ENCODE measurements at regions not wholly inside any gene's neighbourhood (a gene's known extent, or its start where the extent isn't known, plus 50 kb on each side); places are given as distances from the start of the nearest gene placed in this dataset.

DNA sequence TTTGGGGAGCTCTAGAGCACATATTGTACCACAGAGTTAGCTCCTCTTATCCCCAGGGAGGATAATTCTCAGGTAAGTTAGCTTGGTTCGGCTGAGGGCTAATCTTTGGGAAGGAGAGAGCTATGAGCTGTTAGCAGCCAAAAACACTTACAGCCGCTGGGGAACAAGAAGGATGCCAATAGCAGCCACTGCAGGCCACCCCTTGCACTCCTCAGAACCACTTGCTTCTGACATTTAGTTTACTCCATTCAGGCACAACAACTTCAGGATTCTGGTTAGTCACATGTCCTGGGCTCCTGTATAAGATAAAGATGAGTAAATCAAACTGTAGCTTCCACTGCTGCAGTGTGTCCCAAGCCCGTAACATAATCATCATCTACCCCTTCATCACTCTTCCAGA, 212.6 kb upstream of the ADGRL2 start:
- Histone ChIP-seq H3K4me1 (peaks cover 0 to 36% (median 31%) of the 10 kb centered on the region in 4 donors), H3K36me3 (no peaks in the 10 kb centered on the region), H3K27ac (replicated peaks in 1 of 4) (no peak overlapping the region), H3K4me3 (no peak overlapping the region), H3K27me3 (no peaks in the 10 kb centered on the region), H3K9me3 (no peaks in the 10 kb centered on the region)
- WGBS, result 100% methylated on average over 3 of the region's 3 CpGs
- DNase-seq (ENCODE audit: extremely low spot score), result no peak
- TF ChIP-seq EP300 (IDR thresholded peaks at IDR 0.05) (no peak), POLR2A (IDR thresholded peaks at IDR 0.05; ENCODE audit: low read depth) (no peak), POLR2AphosphoS5 (IDR thresholded peaks at IDR 0.05) (no peak)
- TF ChIP-seq, protein P1, sequence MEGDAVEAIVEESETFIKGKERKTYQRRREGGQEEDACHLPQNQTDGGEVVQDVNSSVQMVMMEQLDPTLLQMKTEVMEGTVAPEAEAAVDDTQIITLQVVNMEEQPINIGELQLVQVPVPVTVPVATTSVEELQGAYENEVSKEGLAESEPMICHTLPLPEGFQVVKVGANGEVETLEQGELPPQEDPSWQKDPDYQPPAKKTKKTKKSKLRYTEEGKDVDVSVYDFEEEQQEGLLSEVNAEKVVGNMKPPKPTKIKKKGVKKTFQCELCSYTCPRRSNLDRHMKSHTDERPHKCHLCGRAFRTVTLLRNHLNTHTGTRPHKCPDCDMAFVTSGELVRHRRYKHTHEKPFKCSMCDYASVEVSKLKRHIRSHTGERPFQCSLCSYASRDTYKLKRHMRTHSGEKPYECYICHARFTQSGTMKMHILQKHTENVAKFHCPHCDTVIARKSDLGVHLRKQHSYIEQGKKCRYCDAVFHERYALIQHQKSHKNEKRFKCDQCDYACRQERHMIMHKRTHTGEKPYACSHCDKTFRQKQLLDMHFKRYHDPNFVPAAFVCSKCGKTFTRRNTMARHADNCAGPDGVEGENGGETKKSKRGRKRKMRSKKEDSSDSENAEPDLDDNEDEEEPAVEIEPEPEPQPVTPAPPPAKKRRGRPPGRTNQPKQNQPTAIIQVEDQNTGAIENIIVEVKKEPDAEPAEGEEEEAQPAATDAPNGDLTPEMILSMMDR (IDR thresholded peaks at IDR 0.05), result no peak
- intact Hi-C loops (cut with DNase I), result no loop called here

GRCh38 chr1:81587426-81587825, 213.3 kb upstream of the ADGRL2 start:
- no peak overlapping the region for H3K27ac ChIP-seq (replicated peaks in 1 of 4)
- no peaks in the 10 kb centered on the region for H3K27me3 ChIP-seq
- TF ChIP-seq POLR2A (IDR thresholded peaks at IDR 0.05; ENCODE audit: low read depth) (no peak), POLR2AphosphoS5 (IDR thresholded peaks at IDR 0.05) (no peak)
- TF ChIP-seq, protein P1 (IDR thresholded peaks at IDR 0.05), result no peak
- no peaks in the 10 kb centered on the region for H3K9me3 ChIP-seq
- no peak for DNase-seq (ENCODE audit: extremely low spot score)
- H3K4me3 ChIP-seq, result no peak overlapping the region
- intact Hi-C loops (cut with DNase I), result no loop called here
- peaks cover 0 to 43% (median 37%) of the 10 kb centered on the region in 4 donors for H3K4me1 ChIP-seq
- H3K36me3 ChIP-seq, result no peaks in the 10 kb centered on the region
- WGBS, result 76% methylated on average over 2 of the region's 2 CpGs

DNA sequence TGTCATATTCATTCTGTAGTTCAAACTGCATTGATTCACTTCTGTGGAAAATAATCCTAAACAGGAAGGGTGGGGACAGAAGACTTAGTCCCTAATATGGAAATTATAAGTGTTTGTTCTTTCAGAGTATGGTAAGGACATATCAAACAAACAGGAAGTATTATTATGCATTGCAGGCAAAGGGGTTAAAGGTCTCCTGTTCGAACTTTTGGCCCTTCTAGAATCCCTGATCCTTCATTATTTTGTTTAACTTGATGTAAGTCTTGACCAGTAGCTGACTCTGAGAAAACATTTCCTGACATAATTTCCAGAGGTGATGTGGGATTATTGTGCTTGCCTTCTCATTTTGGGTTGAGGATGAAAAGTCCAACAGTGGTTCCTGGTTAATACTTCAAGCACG, 215.4 kb upstream of the ADGRL2 start:
- 76% methylated on average over 2 of the region's 2 CpGs for WGBS
- Histone ChIP-seq H3K9me3 (no peaks in the 10 kb centered on the region), H3K36me3 (no peaks in the 10 kb centered on the region), H3K4me3 (no peak overlapping the region), H3K27me3 (no peaks in the 10 kb centered on the region), H3K27ac (replicated peaks in 1 of 4) (peak overlapping the region; percentile 58 to 82 (median 71)), H3K4me1 (peaks cover 0 to 52% (median 40%) of the 10 kb centered on the region in 4 donors)
- no peak for TF ChIP-seq POLR2AphosphoS5 (IDR thresholded peaks at IDR 0.05)
- no peak for TF ChIP-seq EP300 (IDR thresholded peaks at IDR 0.05)
- no peak for TF ChIP-seq POLR2A (IDR thresholded peaks at IDR 0.05; ENCODE audit: low read depth)
- TF ChIP-seq, protein P1 (IDR thresholded peaks at IDR 0.05), result no peak
- DNase-seq (ENCODE audit: extremely low spot score), result no peak
- intact Hi-C loops (cut with DNase I), result no loop called here

- no peak for DNase-seq (ENCODE audit: extremely low spot score)
- Histone ChIP-seq H3K36me3 (no peaks in the 10 kb centered on the region), H3K4me1 (peaks cover 0 to 52% (median 40%) of the 10 kb centered on the region in 4 donors), H3K9me3 (no peaks in the 10 kb centered on the region), H3K27ac (replicated peaks in 1 of 4) (peak overlapping the region; percentile 58 to 82 (median 71)), H3K4me3 (no peak overlapping the region), H3K27me3 (no peaks in the 10 kb centered on the region)
- WGBS, result 44% methylated on average over 6 of the region's 6 CpGs
- intact Hi-C loops (cut with DNase I), result no loop called here
- no peak for TF ChIP-seq POLR2AphosphoS5 (IDR thresholded peaks at IDR 0.05)
Observed at GRCh38 chr1:81584398-81584797, 216.3 kb upstream of the ADGRL2 start.

DNA sequence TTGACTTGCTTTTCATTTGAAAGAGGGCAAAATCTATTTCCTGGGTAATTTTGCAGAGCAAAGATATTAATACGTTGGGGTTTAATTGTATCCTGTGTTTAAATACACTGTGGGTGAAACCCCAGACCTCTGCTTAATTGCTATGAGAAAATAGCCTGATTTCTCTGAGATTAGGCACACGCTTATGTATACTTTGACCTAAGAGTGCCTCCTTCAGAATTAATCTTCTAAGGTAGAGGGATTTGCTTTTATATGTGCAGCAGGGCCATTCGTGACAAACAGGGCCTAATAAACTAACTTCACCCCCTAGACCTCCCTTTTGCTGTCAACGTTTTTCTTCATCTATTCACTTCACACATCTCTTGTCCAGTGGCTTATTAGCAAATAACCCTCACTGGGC, 216.9 kb upstream of the ADGRL2 start:
- H3K9me3 ChIP-seq, result no peaks in the 10 kb centered on the region
- no peaks in the 10 kb centered on the region for H3K27me3 ChIP-seq
- H3K4me1 ChIP-seq, result peaks cover 0 to 52% (median 40%) of the 10 kb centered on the region in 4 donors
- no peak overlapping the region for H3K4me3 ChIP-seq
- 53% methylated on average over 4 of the region's 4 CpGs for WGBS
- TF ChIP-seq POLR2AphosphoS5 (IDR thresholded peaks at IDR 0.05), result no peak
- TF ChIP-seq, protein P1 (IDR thresholded peaks at IDR 0.05), result no peak
- intact Hi-C loops (cut with DNase I), result no loop called here
- no peaks in the 10 kb centered on the region for H3K36me3 ChIP-seq
- DNase-seq (ENCODE audit: extremely low spot score), result no peak
- peak overlapping the region; percentile 58 to 82 (median 71) for H3K27ac ChIP-seq (replicated peaks in 1 of 4)
